HG03342 (cell line): ENCODE measurements at regions not wholly inside any gene's neighbourhood (a gene's known extent, or its start where the extent isn't known, plus 50 kb on each side); places are given as distances from the start of the nearest gene placed in this dataset.
"Not testable (repeated sequence)": the region's sequence is repeated elsewhere in the genome, so short reads cannot be mapped to it uniquely, and the experiment has no call there.

Source experiments
- ATAC-seq: cut with Tn5 transposase; IDR thresholded peaks from one replicate; pipeline ENCODE4 v1.9.1; 2021; ENCODE audit warnings: mild to moderate bottlenecking, moderate library complexity; ENCODE audit not compliant: unreplicated experiment

DNA sequence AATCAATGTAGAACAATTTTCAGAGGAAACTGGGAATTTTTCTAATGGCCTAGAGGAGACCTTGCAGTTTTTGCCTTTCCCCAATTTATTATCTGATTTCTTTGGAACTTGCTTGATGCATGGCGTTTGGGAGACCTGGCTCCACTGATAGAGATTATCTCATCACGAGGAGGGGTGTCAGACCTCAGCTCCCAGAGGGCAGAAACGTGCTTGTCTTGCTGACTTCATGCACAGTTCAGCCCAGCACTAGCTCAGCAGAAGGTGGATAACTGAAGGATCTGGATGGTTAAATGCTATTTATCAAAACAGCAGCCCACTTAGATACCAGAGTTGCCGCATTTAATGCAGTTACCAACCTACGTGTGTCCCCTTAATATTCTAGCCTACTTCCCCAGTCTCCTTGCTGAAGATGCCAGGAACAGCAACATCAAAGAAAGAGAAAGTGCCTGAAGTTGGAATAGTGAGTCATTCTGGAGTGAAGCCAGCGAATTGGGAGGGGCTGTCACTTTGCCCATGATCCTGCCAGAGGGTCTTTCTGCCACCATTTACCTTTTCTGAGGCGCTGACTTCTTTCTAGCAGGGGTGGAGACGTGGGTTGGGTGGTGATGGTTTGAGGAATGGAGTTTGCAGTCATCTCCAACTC, 133.5 kb upstream of the CADM1 start:
- ATAC-seq = no peak

DNA sequence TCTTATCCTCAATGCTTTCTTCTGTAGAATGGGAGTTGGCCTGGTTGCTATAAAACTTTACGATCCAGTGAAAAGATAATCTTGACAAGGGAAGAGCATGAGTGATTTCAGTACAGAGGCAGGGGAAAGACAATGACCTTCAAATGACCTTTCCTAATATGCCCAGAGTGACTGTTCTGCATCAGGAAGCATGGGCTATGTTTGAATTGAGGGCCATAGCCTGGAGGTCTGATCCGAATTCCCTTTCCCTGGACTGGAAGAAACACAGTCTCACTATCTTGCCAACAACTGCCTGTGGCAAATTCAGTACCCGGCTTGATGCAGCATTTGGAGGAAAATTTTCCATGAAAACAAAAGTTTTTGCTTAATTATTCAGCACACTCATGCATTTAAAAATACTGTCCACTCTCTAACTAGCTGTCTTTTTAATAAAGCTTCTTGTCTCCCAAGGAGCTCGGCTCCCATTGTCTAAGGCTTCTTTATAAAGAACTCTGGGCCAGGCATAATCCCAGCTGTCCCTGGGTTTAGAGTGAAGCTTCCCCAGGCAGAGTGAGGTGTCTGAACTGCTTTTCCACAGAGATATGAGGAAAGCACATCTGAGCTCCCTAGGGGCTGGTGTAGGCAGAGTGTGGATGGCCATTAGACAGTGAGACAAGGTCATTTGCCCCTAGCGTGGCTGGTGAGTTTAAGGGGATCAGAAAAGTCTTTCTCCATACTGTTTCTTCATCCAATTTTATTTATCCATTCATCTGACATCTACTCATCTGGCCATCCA, 132.7 kb upstream of the CADM1 start:
- ATAC-seq = no peak

DNA sequence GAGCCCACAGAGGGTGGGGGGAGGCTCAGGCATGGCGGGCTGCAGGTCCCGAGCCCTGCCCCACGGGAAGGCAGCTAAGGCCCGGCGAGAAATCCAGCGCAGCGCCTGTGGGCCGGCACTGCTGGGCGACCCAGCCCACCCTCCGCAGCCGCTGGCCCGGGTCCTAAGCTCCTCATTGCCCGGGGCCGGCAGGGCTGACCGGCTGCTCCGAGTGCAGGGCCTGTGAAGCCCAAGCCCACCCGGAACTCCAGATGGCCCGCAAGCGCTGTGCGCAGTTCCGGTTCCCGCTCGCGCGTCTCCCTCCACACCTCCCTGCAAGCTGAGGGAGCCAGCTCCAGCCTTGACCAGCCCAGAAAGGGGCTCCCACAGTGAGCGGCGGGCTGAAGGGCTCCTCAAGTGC, 129.8 kb upstream of the CADM1 start:
- not testable (repeated sequence) for ATAC-seq

DNA sequence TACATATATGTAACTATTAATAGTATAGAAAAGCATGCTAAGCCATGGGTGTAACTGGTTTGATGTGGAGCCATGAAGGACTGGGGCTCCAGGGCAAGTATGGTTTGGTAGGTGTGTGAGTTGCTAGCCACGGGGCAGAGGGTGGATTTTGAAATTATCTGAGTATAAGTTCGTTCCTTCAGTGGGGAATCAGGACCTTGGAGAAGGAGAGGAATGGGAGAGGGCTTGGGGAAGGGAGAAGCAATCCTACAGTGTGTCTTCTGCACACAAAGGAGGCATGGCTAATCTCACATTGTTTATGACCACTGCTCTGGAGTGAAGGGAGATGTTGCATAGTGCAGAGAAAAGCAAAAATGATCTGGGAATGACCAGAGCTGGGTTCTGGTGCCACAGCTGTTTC, 127.8 kb upstream of the CADM1 start:
- ATAC-seq = no peak

DNA sequence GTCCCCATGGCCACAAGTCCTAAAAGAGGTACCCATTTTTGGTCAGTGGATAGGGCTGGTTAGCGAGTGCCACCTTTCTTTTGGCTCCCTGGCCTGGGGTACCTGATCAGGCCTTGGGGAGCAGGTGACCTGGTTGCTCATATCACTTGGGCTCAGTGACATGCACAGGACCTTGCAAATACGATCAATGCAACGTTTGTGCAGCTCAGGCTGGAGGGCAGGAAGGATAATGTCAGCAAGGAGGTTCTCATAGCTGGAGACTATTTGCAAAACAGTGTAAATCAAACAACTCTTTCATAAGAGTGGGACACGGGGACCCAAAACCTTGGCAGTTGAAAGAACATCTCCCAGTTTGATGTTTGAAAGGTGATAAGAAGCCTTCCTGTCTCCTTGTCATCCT, 127.4 kb upstream of the CADM1 start:
- ATAC-seq = no peak

DNA sequence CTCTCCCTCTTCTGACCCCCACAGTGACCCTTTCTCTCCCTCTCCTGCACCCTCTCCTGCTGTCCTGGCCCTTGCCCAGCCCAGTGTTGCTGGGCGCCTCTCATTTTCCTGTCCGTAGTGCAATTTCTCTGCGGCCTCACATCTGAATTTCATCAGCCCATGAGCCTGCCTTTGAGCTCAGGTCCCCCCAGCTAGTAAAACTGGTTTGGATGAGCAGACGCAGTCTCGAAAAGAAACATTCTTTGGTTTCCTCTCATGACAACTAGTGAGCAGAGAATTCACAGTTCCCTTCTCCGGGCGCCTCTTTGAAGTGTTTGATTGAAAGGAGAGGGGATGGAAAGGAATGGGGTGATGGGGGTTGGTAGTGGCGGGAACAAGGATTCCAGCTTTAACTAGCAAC, 126.0 kb upstream of the CADM1 start:
- ATAC-seq = no peak

DNA sequence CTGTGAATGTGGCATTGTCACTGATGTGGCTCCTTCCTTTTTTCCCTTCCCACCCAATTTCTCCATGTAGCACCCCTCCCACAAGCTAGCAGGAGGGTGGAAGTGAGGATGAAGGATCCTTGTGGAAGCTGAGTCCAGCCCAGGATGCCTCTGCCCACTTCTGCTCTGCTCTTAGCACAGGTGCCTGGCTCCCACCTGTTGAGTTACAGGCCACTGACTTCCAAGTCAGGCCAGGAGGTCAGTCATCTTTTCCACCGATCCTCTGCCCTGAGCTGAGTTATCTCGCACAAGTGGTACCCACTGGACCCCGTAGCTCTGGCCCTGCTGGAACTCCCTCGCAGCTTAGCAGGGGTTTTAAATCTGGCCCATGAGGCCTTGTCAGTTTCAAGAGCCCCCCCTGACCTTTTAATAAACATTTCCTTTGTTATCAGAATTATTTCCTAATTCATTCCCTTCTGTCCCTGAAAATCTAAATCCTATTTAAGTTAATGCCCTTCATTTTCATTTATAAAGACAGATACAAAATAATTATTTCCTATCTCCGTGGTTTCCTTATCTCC, 125.3 kb upstream of the CADM1 start:
- ATAC-seq = no peak

DNA sequence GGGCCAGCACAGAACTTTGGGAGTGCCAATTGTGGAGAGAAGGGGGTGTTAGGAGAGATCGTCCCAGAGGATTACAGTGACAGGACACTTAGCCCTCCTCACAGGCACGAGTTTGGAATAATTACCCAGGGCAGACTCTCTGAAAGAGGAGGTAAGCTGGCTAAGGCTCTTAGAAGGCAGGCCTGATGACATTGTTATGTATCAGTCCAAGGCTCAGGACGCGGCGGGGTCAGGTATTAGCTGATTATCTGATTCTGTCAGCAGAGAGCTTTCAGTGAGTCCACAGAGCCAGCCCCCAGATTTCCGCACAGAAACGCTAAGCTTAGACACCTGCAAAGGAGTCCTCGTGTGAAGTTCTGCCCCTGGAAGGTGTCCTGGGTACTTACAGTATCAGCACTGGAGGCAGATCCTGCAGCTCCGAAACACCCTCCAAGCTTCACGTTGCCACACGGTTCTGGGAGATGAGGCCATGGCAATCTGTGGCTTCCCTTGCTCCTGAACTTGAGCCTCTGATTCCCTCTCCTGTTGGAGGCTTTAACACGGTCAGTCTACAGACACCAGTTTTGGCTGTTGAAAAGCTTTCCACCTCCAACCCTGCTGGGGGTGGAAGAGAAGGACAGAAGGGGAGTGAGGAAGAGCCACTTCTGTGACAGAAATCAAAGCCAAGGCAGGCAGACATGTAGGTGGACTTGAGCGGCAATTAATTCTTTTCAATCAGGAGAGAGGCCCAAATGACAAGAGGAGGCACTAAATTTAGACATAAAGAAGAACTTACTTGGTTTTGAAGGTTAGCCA, 123.6 kb upstream of the CADM1 start:
- ATAC-seq = no peak

DNA sequence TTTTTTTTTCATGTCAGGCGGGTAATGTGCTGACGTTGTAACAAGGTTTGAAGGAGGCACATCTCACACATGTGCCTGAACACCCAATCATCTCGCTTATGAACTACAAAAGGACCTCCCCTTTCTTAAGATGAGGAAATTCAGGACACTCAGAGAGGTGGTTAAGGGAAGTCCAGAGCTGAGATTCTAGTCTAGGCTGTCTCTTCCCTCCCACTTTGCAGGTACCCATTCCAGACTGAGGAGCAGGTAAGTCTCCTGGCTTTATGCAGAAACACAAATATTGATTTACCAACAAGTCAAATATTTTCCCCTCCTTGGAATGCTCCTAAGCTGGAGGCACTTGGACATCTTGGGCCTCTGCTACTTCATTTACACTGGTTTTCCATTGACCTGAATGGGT, 122.9 kb upstream of the CADM1 start:
- ATAC-seq = no peak

DNA sequence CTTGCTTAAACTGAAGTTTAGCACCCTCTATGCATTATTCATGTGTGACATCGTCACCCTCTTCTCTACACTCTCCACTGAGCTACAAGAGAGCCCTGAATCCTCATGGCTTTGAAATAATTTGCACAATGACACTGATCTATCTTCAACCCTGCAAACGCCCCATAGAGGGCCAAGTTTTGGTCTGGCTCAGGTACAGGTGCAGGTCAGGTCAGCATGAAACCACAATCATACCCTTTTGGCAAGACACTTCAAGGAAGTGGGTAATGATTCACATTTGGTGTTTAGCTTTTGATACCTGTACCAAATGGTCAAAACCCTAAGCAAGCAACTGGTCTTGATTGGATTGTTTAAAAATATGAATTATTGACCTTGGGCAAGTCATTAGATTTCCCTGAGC, 122.2 kb upstream of the CADM1 start:
- ATAC-seq = no peak

DNA sequence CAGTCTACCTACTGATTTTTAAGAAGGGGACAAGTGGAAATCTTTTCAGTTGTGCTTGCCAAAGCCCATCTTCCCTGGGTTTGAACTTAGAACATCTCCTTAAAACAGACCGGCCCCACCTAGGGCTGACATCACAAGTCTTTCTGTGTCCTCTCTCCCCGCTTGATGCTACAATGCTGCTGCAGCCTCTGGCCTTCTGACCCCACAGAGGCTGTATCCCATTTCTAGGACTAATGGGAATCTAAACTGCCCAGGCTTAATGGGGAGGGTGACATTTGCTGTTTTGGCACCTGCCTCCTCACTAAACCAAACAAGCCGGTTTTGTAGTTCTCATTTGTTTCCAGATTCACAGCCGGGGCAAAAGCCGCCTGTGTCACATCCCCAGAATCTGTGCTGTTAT, 121.3 kb upstream of the CADM1 start:
- no peak for ATAC-seq

DNA sequence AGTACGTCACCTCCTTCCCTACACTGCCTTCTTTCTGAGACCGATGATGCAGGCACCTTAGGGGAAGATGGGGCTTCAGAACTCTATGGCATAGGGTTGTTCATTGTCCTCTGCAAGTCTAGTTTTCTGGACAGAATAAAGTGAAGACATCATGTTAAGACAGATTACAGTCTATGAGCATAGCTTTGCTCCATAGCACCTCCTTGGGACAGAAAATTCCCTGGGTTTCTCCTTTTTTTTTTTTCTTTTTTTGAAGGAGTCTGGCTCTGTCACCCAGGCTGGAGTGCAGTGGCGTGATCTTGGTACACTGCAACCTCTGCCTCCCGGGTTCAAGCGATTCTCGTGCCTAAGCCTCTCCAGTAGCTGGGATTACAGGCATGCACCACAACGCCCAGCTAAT, 119.8 kb upstream of the CADM1 start:
- ATAC-seq = no peak

DNA sequence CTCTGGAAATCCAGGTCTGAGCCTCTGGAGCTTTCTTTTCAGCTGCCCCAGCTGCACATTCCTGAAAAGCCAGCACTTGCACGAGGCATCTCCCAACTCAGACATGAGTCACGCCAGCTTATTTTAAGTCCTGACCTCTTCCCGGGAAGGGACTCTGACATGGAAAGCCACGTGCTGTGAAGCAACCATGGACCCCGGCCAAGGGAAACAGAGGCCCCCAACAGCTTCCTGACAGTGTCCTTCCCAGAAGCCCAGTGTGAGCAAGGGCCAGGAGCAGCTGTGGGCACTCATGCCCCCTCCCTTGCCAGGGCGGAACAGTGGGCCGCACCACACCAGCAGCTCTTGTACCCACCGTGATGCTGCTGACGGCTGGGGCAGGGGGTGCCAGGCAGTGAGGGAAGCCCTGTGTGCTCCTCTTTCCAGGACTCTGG, 118.8 kb upstream of the CADM1 start:
- no peak for ATAC-seq

DNA sequence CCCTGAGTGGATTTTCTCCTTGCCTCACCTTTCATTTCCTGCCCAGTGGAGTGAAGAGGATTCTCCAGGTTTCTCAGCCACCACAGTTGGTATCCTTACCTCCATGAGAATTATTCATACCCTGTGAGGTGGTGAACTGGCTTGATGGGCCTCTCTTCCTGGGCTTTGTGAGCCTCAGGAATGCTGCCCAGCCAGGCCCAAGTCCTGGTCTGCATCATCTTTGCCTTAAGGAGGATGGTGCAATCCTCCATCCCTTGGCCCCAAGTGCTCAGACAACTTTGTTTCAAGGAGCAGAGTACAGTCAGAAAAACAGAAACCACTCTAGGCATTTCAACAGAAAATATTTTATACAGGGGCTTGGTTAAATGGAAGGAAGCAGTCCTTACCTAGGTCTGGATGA, 114.2 kb upstream of the CADM1 start:
- no peak for ATAC-seq

DNA sequence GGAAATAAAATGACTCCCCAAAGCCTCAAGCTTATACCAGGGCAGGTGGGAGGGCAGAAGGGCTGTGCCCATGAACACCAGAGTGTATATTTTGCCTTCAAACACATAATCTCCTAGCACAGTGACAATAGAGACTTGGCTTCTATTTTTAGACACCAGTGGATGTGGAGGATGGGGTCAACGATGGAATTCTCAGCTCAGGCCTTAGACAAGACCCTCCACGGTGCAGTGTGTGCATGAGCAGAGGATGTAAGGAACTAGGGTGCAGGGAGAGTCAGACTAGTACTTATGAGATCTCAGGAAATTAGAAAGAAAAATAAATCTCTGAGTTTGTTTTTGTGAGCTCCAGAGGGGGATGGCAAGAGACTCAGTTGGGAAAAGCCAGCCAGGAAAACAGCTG, 113.6 kb upstream of the CADM1 start:
- ATAC-seq = no peak

DNA sequence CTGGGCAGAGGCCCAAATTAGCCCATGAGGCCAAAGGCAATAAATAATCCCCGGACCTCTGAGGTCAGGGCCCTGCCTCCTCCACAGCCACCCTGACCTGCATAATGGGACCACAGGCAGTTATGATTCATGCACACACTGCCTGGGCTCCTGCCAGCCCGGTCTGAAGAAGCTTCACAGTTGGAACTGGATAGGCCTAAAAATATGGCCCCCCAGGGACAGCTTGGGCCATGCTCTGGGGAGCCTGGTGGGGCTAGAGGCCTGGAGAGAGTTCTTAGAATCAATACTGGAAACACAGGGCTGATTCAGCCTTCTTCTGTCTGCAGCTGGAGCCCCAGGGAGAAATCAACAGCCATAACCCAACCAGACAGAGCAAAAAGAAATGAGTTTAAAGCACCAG, 112.8 kb upstream of the CADM1 start:
- ATAC-seq = no peak

DNA sequence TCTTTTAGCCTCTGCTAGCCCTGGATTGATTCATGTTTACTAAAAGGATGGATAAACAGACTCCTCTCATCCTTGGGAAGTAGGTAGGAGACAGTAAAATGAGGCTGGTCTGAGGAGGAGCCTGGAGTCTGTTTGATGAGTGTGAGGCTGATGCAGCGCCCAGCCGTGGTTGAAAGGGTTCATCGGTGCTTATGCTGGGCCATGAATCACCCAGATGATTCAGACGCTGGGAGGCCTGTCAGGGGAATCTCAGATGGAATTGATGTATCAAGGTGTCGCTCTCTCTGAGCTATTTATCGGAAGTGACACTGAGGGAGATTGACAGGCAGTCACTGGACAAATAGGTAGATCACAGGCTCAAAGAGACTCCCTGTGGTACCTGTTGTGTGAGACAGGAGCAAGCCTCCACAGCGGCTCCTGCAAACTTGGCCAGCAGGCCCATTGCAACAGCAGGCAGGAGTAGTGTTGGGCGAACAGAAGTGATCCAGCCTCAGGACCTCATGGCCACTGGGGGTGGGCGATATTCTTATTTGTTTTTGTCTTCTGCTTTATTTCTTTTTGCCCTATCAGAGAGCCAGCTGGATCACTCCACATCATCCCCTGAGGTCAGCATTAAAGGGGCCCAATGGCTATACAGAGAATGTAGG, 109.9 kb upstream of the CADM1 start:
- ATAC-seq = no peak

DNA sequence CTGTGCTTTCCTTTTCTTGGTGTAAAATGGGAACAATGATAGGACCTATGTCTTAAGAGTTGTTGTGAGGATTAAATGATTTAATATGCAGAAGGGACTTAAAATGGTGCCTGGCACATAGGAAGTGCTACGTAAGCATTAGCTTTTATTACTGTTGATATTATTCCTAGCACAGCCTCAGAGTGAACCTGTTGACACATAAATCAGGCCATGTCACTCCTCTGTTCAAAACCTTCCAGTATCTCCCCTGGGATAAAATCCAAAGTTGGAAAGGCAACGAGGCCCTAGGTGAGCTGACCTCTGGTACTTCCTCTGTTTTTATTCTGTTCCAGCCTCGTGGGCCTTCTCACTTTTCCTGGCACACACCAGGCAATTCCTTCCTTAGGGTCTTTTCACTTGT, 108.8 kb upstream of the CADM1 start:
- ATAC-seq = no peak

DNA sequence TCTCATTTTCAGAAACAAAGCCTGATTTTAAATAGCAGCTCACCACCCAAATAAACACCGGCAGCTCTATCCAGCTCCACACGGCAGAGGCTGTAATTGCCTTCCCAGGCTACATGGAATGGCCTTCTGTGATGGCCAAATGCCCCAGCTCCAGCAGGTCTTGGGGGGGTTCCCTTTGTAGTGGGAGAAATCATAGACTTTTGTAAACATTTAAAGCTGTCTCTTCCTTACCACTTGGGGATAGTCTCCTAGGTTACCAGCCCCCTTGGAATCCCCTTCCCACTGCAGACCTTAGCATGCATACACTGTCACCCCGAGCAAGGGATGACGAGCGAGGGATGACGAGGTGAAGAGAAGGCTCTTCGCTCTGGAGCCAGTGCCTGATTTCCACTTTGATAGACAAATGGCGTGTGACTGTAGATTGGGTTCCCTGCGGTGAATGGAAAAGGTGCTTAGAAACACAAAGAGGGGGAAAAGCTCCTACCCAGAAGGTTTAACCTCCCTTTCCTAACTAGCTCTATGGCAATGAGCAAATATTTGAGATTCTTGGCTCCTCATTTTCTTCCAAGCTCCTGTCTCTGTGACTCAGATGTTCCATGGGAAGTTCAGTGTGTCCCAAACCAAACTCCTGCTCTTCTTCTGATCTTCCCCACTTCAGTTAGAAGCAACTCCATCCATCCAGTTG, 108.0 kb upstream of the CADM1 start:
- no peak for ATAC-seq

DNA sequence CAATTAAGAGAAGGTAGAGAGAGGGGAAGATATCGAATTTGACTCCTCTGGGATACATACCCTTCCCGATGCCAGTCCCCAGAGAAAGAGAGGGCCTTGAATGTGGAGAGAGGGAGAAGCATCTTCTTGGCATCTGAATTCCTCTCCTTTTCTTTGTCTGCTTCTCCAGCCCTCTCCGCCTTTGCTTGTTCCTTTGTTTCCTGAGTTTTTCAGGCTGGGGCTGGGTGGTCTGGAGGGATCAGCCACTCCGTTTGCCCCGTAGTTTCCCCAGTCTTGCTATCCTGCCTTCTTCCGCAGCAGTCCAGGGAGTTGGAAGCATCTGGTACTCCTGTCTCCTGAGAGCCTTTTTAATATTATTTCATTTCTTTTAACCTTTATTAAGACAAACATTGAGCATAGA, 107.1 kb upstream of the CADM1 start:
- no peak for ATAC-seq

DNA sequence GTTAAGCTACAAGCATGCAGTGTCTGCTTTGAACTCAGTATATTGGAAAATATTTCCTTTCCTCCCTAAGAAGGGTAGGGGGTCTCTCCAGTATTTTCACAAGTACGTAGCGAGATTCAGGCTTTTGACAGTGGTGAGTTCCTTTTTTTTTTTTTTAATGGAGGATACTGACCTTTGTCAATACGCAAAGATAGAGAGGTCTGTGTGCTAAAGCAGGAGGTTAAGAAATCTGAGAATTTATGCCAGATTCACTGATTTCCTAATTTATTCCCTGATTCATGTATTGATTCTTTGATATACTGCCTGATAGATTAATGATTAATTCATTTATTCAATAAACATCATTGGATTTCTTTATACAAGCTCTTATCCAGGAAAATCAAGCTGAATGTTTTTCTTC, 106.7 kb upstream of the CADM1 start:
- ATAC-seq = no peak
